ENCODE measurements at regions not wholly inside any gene's neighbourhood (a gene's known extent, or its start where the extent isn't known, plus 50 kb on each side); places are given as distances from the start of the nearest gene placed in this dataset.

DNA sequence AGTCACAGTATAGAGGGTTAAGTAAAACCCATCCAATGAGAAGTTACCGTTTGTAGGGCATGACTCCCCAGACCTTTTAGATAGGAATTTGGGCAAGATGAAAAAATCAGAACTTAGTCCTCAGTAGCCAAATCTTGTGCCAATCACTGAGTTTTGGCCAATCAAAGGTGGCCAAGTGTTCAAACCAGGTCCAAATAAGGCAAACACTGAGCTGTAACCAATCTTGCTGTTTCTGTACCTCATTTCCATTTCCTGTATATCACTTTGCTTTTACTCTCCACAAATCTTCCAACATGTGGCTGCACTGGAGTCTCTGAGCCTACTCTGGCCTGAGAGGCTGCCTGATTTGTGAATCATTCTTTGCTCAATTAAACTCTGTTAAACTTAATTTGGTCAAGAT is 81.8 kb upstream of the GPR6 start:
- TF ChIP-seq CTCF (IDR thresholded peaks at IDR 0.05) (no peak), POLR2A (IDR thresholded peaks at IDR 0.05) (no peak)
